Chondrocyte (in vitro differentiated cells): ENCODE measurements at regions not wholly inside any gene's neighbourhood (a gene's known extent, or its start where the extent isn't known, plus 50 kb on each side); places are given as distances from the start of the nearest gene placed in this dataset.
"Not testable (repeated sequence)": the region's sequence is repeated elsewhere in the genome, so short reads cannot be mapped to it uniquely, and the experiment has no call there.

Source experiments
- DNase-seq: peaks from one replicate; pipeline ENCODE4 v3.0.0; 2021; ENCODE audit warnings: mixed read lengths, low spot score
- H3K27ac Mint-ChIP-seq: one replicate; pipeline ENCODE4 v1.8.0; 2021; ENCODE audit warnings: mild to moderate bottlenecking, moderate library complexity, mixed read lengths; ENCODE audit not compliant: unreplicated experiment
- H3K27me3 Mint-ChIP-seq: 2 replicates; pipeline ENCODE4 v1.8.0; 2021; ENCODE audit warnings: low read depth, mixed read lengths
- H3K36me3 Mint-ChIP-seq: 2 replicates; pipeline ENCODE4 v1.8.0; 2021; ENCODE audit warnings: low read depth, mixed read lengths
- H3K4me1 Mint-ChIP-seq: 2 replicates; pipeline ENCODE4 v1.8.0; 2021; ENCODE audit warnings: low read depth, mild to moderate bottlenecking, mixed read lengths
- H3K4me3 Mint-ChIP-seq: one replicate; pipeline ENCODE4 v1.8.0; 2021; ENCODE audit warnings: mild to moderate bottlenecking, moderate library complexity, mixed read lengths; ENCODE audit not compliant: unreplicated experiment
- H3K9me3 Mint-ChIP-seq: 2 replicates; pipeline ENCODE4 v1.8.0; 2021; ENCODE audit warnings: low read depth, mixed read lengths
- CTCF ChIP-seq: fragments of 200-600 bp; sonication (generic); IDR thresholded peaks from 2 replicates; pipeline ENCODE4 v1.5.0; 2021; ENCODE audit warnings: antibody characterized with exemption, mild to moderate bottlenecking, moderate library complexity

GRCh38 chr3:191912616-191913204 is 451.7 kb downstream of the PYDC2 start:
- H3K36me3 Mint-ChIP-seq: no peaks in the 10 kb centered on the region
- DNase-seq: no peak
- no peak for TF ChIP-seq CTCF
- H3K4me3 Mint-ChIP-seq: no peak overlapping the region
- H3K27me3 Mint-ChIP-seq: no peaks in the 10 kb centered on the region
- H3K9me3 Mint-ChIP-seq: peaks cover 11% of the 10 kb centered on the region
- no peak overlapping the region for H3K27ac Mint-ChIP-seq
- H3K4me1 Mint-ChIP-seq: peaks cover 4% of the 10 kb centered on the region

- H3K36me3 Mint-ChIP-seq: no peaks in the 10 kb centered on the region
- no peak for DNase-seq
- peaks cover 11% of the 10 kb centered on the region for H3K9me3 Mint-ChIP-seq
- no peak overlapping the region for H3K27ac Mint-ChIP-seq
- H3K4me3 Mint-ChIP-seq: no peak overlapping the region
- H3K4me1 Mint-ChIP-seq: peaks cover 4% of the 10 kb centered on the region
- TF ChIP-seq CTCF: no peak
- H3K27me3 Mint-ChIP-seq: no peaks in the 10 kb centered on the region
These were observed 454.7 kb downstream of the PYDC2 start for GRCh38 chr3:191915712-191916111.

- no peak for TF ChIP-seq CTCF
- no peak overlapping the region for H3K27ac Mint-ChIP-seq
- no peak overlapping the region for H3K4me3 Mint-ChIP-seq
- no peaks in the 10 kb centered on the region for H3K36me3 Mint-ChIP-seq
- DNase-seq: no peak
- no peaks in the 10 kb centered on the region for H3K9me3 Mint-ChIP-seq
- H3K4me1 Mint-ChIP-seq: peaks cover 4% of the 10 kb centered on the region
- no peaks in the 10 kb centered on the region for H3K27me3 Mint-ChIP-seq
These were observed 458.6 kb downstream of the PYDC2 start for GRCh38 chr3:191919491-191920026.

- no peaks in the 10 kb centered on the region for H3K9me3 Mint-ChIP-seq
- TF ChIP-seq CTCF: no peak
- no peak for DNase-seq
- H3K4me1 Mint-ChIP-seq: no peaks in the 10 kb centered on the region
- H3K27ac Mint-ChIP-seq: no peak overlapping the region
- H3K4me3 Mint-ChIP-seq: no peak overlapping the region
- no peaks in the 10 kb centered on the region for H3K27me3 Mint-ChIP-seq
- H3K36me3 Mint-ChIP-seq: no peaks in the 10 kb centered on the region
These were observed 461.6 kb downstream of the PYDC2 start for GRCh38 chr3:191922570-191922969.

- not testable (repeated sequence) for H3K36me3 Mint-ChIP-seq, DNase-seq, H3K27ac Mint-ChIP-seq, H3K27me3 Mint-ChIP-seq, H3K4me1 Mint-ChIP-seq, H3K4me3 Mint-ChIP-seq, H3K9me3 Mint-ChIP-seq
These were observed 466.3 kb downstream of the PYDC2 start for GRCh38 chr3:191927183-191927817.

- H3K27ac Mint-ChIP-seq, H3K4me1 Mint-ChIP-seq, H3K9me3 Mint-ChIP-seq, H3K4me3 Mint-ChIP-seq, H3K27me3 Mint-ChIP-seq, H3K36me3 Mint-ChIP-seq, DNase-seq: not testable (repeated sequence)
These were observed 467.0 kb downstream of the PYDC2 start for GRCh38 chr3:191927998-191928397.
